Endothelial cell of umbilical vein (primary cell): ENCODE measurements at regions not wholly inside any gene's neighbourhood (a gene's known extent, or its start where the extent isn't known, plus 50 kb on each side); places are given as distances from the start of the nearest gene placed in this dataset.

Source experiments
- BruUV-seq: library from RNA; stranded (reverse); fragments of 400-500 nt; replicated peaks from 2 replicates; lab custom pipeline; 2021; lab: Mats Ljungman, UMichigan
- CTCF ChIA-PET: fragments of 300-600, 350-600 bp; sonication (Branson Sonifier 250); formaldehyde crosslinking; loops from one replicate; lab custom pipeline; 2021; ENCODE audit warnings: antibody characterized with exemption, inconsistent platforms; lab: Charles Lee
- POLR2A ChIA-PET: fragments of 300-600, 350-600 bp; sonication (Branson Sonifier 250); formaldehyde crosslinking; loops from one replicate; lab custom pipeline; 2021; ENCODE audit warnings: antibody characterized with exemption, inconsistent platforms; lab: Charles Lee
- DNase-seq: peaks from one replicate; pipeline ENCODE4 v3.0.0-alpha.2; 2011; ENCODE audit warnings: low read depth, low spot score
- FAIRE-seq: peaks from 2 replicates; lab custom pipeline; 2011; peaks lifted over from hg19 to GRCh38; lab: Jason Lieb, UNC
- H2AFZ ChIP-seq: 2 replicates; pipeline ENCODE4 v1.6.0; 2012; ENCODE audit warnings: low read depth, low read length, control low read depth, inconsistent platforms
- H3K27ac ChIP-seq: 2 replicates; pipeline ENCODE4 v1.5.1; 2011; ENCODE audit warnings: low read depth, mild to moderate bottlenecking, control low read depth, low read length, moderate library complexity; ENCODE audit not compliant: insufficient read depth
- H3K27me3 ChIP-seq, 2 experiments: 2 replicates each; pipeline versions ENCODE4 v1.6.0 to v1.6.1; 2011; ENCODE audit warnings: low read length in 2 of 2, mixed read lengths in 1 of 2; ENCODE audit not compliant: control insufficient read depth in 2 of 2, insufficient read depth in 2 of 2
- H3K36me3 ChIP-seq, 2 experiments: 2 replicates in 1 of 2; 3 replicates in 1 of 2; pipeline ENCODE4 v1.5.1; 2011; ENCODE audit warnings: low read length in 2 of 2, mild to moderate bottlenecking in 1 of 2, moderate library complexity in 1 of 2; ENCODE audit not compliant: control insufficient read depth in 2 of 2, insufficient read depth in 2 of 2; ENCODE audit errors: extremely low read depth in 1 of 2
- H3K4me1 ChIP-seq: 3 replicates; pipeline ENCODE4 v1.5.1; 2011; ENCODE audit warnings: mild to moderate bottlenecking, low read length; ENCODE audit not compliant: control insufficient read depth, insufficient read depth; ENCODE audit errors: extremely low read depth
- H3K4me2 ChIP-seq: 2 replicates; pipeline ENCODE4 v1.6.1; 2011; ENCODE audit warnings: low read length, control low read depth, mixed read lengths; ENCODE audit not compliant: insufficient read depth
- H3K4me3 ChIP-seq, 3 experiments: fragments of 200-600 bp in 1 of 3; sonication (generic), shearing (Covaris generic) in 1 of 3; replicated peaks in 1 of 3; 2 replicates each; pipeline ENCODE4 v1.5.1; 2011 to 2016; ENCODE audit warnings: control low read depth in 3 of 3, low read length in 3 of 3, mild to moderate bottlenecking in 2 of 3, inconsistent platforms in 1 of 3, low read depth in 1 of 3, moderate library complexity in 1 of 3; ENCODE audit not compliant: insufficient read depth in 1 of 3
- H3K79me2 ChIP-seq: 2 replicates; pipeline ENCODE4 v1.6.0; 2012; ENCODE audit warnings: low read length, inconsistent platforms; ENCODE audit not compliant: control insufficient read depth, insufficient read depth
- H3K9ac ChIP-seq: replicated peaks from 2 replicates; pipeline ENCODE3; 2011; ENCODE audit warnings: low read length, control low read depth; ENCODE audit not compliant: insufficient read depth; ENCODE audit errors: extremely low read depth
- H3K9me1 ChIP-seq: replicated peaks from 3 replicates; pipeline ENCODE4 v1.6.0; 2011; ENCODE audit warnings: mild to moderate bottlenecking, low read length; ENCODE audit not compliant: control insufficient read depth, insufficient read depth; ENCODE audit errors: extremely low read depth
- H3K9me3 ChIP-seq: replicated peaks from 2 replicates; pipeline ENCODE4 v1.5.1; 2012; ENCODE audit warnings: low read length, inconsistent platforms; ENCODE audit not compliant: control insufficient read depth, insufficient read depth
- H4K20me1 ChIP-seq: replicated peaks from 2 replicates; pipeline ENCODE3; 2011; ENCODE audit warnings: mild to moderate bottlenecking, low read length; ENCODE audit not compliant: control insufficient read depth, insufficient read depth; ENCODE audit errors: extremely low read depth
- EZH2 ChIP-seq: IDR thresholded peaks from 2 replicates; pipeline ENCODE4 v1.6.1; 2012; ENCODE audit warnings: borderline replicate concordance, low read depth, mild to moderate bottlenecking, moderate library complexity, low read length, inconsistent platforms; ENCODE audit not compliant: severe bottlenecking
- FOS ChIP-seq: IDR thresholded peaks from 2 replicates; pipeline ENCODE4 v1.6.1; 2011; ENCODE audit warnings: mild to moderate bottlenecking, low read length, moderate library complexity, borderline replicate concordance; ENCODE audit not compliant: insufficient read depth
- GATA2 ChIP-seq: IDR thresholded peaks from 2 replicates; pipeline ENCODE4 v1.7.0; 2011; ENCODE audit warnings: low read depth, mild to moderate bottlenecking, moderate library complexity, mixed read lengths, low read length; ENCODE audit not compliant: insufficient read length, insufficient read depth
- JUN ChIP-seq: IDR thresholded peaks from 2 replicates; pipeline ENCODE4 v1.6.1; 2011; ENCODE audit warnings: borderline replicate concordance, low read depth; ENCODE audit not compliant: insufficient read length, insufficient read depth
- MYC ChIP-seq: IDR thresholded peaks from one replicate; pipeline ENCODE4 v1.6.1; 2011; ENCODE audit warnings: mild to moderate bottlenecking, low read depth, low read length
- POLR2A ChIP-seq: IDR thresholded peaks from 2 replicates; pipeline ENCODE4 v1.6.1; 2012; ENCODE audit warnings: low read depth, mild to moderate bottlenecking, control low read depth, low read length
- POLR2AphosphoS5 ChIP-seq: IDR thresholded peaks from 2 replicates; pipeline ENCODE4 v1.6.1; 2012; ENCODE audit warnings: low read depth, mild to moderate bottlenecking, control low read depth, low read length, moderate library complexity; ENCODE audit not compliant: insufficient read depth
- dilution Hi-C: fragments of 300-500 bp; cut with MboI; formaldehyde crosslinking; loops from one replicate; pipeline ENCODE4 v1.15.0; 2019; ENCODE audit warnings: low sequenced_read_pairs; ENCODE audit not compliant: extremely low pct_ligation_motif_present
- intact Hi-C: fragments of 100-400 bp; cut with micrococcal nuclease; formaldehyde crosslinking; loops from one replicate; pipeline ENCODE4 v1.10.0; 2022
- TF ChIP-seq, protein P1 (sequence below): IDR thresholded peaks from 2 replicates; pipeline ENCODE4 v1.6.1; 2011; ENCODE audit not compliant: insufficient read depth, insufficient read length
- TF ChIP-seq, protein P2 (sequence below), 2 donors: IDR thresholded peaks; 1 replicate in 1 of 2; 2 replicates in 1 of 2; pipeline ENCODE4 v1.5.1; 2011; ENCODE audit warnings: low read length in 2 of 2, mild to moderate bottlenecking in 2 of 2, moderate library complexity in 2 of 2, control low read depth in 1 of 2, inconsistent platforms in 1 of 2, low read depth in 1 of 2; ENCODE audit not compliant: insufficient read depth in 1 of 2; ENCODE audit errors: extremely low read depth in 1 of 2

DNA sequence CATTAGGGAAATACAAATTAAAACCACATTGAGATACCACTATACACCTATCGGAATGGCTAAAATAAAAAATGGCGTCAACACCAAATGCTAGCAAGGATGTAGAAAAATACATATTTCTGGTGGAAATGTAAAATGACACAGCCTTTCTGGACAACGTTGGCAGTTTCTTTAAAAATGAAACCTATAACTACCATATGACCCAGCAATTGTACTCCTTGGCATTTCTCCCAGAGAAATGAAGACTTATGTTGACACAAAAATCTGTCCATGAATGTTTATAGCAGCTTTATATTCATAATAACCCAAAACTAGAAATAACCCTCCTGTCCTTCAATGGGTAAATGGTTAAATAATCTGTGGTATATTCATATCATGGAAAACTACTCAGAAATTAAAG lies 188.7 kb upstream of the RAD23B start:
- Histone ChIP-seq H3K27ac (no peak overlapping the region), H3K27me3 (no peaks in the 10 kb centered on the region), H3K9me3 (no peaks in the 10 kb centered on the region), H2AFZ (no peak overlapping the region), H3K36me3 (no peaks in the 10 kb centered on the region), H3K4me2 (no peak overlapping the region), H3K9me1 (no peaks in the 10 kb centered on the region), H3K9ac (no peak overlapping the region), H3K4me1 (no peaks in the 10 kb centered on the region), H3K4me3 (no peak overlapping the region), H3K79me2 (no peaks in the 10 kb centered on the region), H4K20me1 (no peaks in the 10 kb centered on the region)
- DNase-seq, result no peak
- CTCF ChIA-PET, result no interaction called here
- POLR2A ChIA-PET, result no interaction called here
- TF ChIP-seq FOS (no peak), GATA2 (no peak), POLR2AphosphoS5 (no peak), MYC (no peak), EZH2 (no peak), JUN (no peak), POLR2A (no peak)
- TF ChIP-seq, protein P1, sequence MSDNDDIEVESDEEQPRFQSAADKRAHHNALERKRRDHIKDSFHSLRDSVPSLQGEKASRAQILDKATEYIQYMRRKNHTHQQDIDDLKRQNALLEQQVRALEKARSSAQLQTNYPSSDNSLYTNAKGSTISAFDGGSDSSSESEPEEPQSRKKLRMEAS, result no peak
- TF ChIP-seq, protein P2, sequence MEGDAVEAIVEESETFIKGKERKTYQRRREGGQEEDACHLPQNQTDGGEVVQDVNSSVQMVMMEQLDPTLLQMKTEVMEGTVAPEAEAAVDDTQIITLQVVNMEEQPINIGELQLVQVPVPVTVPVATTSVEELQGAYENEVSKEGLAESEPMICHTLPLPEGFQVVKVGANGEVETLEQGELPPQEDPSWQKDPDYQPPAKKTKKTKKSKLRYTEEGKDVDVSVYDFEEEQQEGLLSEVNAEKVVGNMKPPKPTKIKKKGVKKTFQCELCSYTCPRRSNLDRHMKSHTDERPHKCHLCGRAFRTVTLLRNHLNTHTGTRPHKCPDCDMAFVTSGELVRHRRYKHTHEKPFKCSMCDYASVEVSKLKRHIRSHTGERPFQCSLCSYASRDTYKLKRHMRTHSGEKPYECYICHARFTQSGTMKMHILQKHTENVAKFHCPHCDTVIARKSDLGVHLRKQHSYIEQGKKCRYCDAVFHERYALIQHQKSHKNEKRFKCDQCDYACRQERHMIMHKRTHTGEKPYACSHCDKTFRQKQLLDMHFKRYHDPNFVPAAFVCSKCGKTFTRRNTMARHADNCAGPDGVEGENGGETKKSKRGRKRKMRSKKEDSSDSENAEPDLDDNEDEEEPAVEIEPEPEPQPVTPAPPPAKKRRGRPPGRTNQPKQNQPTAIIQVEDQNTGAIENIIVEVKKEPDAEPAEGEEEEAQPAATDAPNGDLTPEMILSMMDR (IDR thresholded peaks at IDR 0.05; ENCODE audit: extremely low read depth in 1 of 2, insufficient read depth in 1 of 2, low read depth in 1 of 2, low read length in 2 of 2), result no peak
- dilution Hi-C loops, result no loop called here
- no peak for FAIRE-seq
- no TSS peak for BruUV-seq
- intact Hi-C loops, result no loop called here
